DOHH2 (cell line): ENCODE measurements at regions not wholly inside any gene's neighbourhood (a gene's known extent, or its start where the extent isn't known, plus 50 kb on each side); places are given as distances from the start of the nearest gene placed in this dataset.

Experiments
- H3F3A ChIP-seq: fragments of 200-600 bp; sonication (generic), shearing (Covaris generic); 2 replicates; pipeline ENCODE4 v1.6.0; 2016; ENCODE audit warnings: antibody characterized with exemption, mild to moderate bottlenecking; ENCODE audit not compliant: control insufficient read depth, insufficient read depth
- H3K27ac ChIP-seq: fragments of 200-600 bp; sonication (generic); 2 replicates; pipeline ENCODE4 v1.5.1; 2014; ENCODE audit warnings: low read depth, mild to moderate bottlenecking, low read length, moderate library complexity
- H3K27me3 ChIP-seq: fragments of 200-600 bp; sonication (generic); 2 replicates; pipeline ENCODE4 v1.6.1; 2014; ENCODE audit warnings: mild to moderate bottlenecking, low read length, mixed read lengths; ENCODE audit not compliant: control insufficient read depth
- H3K36me3 ChIP-seq: fragments of 200-600 bp; sonication (generic); 2 replicates; pipeline ENCODE4 v1.6.1; 2014; ENCODE audit warnings: mild to moderate bottlenecking, low read length, moderate library complexity, mixed read lengths; ENCODE audit not compliant: control insufficient read depth
- H3K4me1 ChIP-seq: fragments of 200-600 bp; sonication (generic); 2 replicates; pipeline ENCODE4 v1.6.1; 2014; ENCODE audit warnings: mild to moderate bottlenecking, low read length, mixed read lengths; ENCODE audit not compliant: control insufficient read depth
- H3K4me2 ChIP-seq: fragments of 200-600 bp; sonication (generic); 2 replicates; pipeline ENCODE4 v1.6.0; 2014; ENCODE audit warnings: mild to moderate bottlenecking, low read length, moderate library complexity
- H3K4me3 ChIP-seq: fragments of 200-600 bp; sonication (generic); 2 replicates; pipeline ENCODE4 v1.5.1; 2014; ENCODE audit warnings: mild to moderate bottlenecking, low read length, mixed read lengths
- H3K79me2 ChIP-seq: fragments of 200-600 bp; sonication (generic); 2 replicates; pipeline ENCODE4 v1.6.1; 2014; ENCODE audit warnings: mild to moderate bottlenecking, low read length, mixed read lengths; ENCODE audit not compliant: control insufficient read depth
- H3K9me2 ChIP-seq: fragments of 200-600 bp; sonication (generic); replicated peaks from 2 replicates; pipeline ENCODE4 v1.6.1; 2014; ENCODE audit warnings: mild to moderate bottlenecking, low read length, mixed read lengths; ENCODE audit not compliant: control insufficient read depth
- H3K9me3 ChIP-seq: fragments of 200-600 bp; sonication (generic); 2 replicates; pipeline ENCODE4 v1.6.1; 2014; ENCODE audit warnings: antibody characterized with exemption, low read length, mixed read lengths; ENCODE audit not compliant: control insufficient read depth, insufficient read depth
- H4K20me1 ChIP-seq: fragments of 200-600 bp; sonication (generic); 2 replicates; pipeline ENCODE4 v1.6.0; 2014; ENCODE audit warnings: low read depth, mild to moderate bottlenecking, antibody characterized with exemption, low read length, moderate library complexity; ENCODE audit not compliant: control insufficient read depth, insufficient read depth
- CTCF ChIP-seq: fragments of 200-600 bp; sonication (generic); IDR thresholded peaks from one replicate; pipeline ENCODE4 v1.5.1; 2014; ENCODE audit warnings: antibody characterized with exemption, mild to moderate bottlenecking, low read depth, low read length; ENCODE audit not compliant: poor library complexity, severe bottlenecking
- EZH2phosphoT487 ChIP-seq: fragments of 200-600 bp; sonication (generic); IDR thresholded peaks from 2 replicates; pipeline ENCODE4 v1.6.1; 2017; ENCODE audit warnings: borderline replicate concordance, mild to moderate bottlenecking, antibody characterized with exemption, low read length, moderate library complexity, mixed read lengths

- no peak overlapping the region for H3K4me2 ChIP-seq
- H3F3A ChIP-seq = no peaks in the 10 kb centered on the region
- no peaks in the 10 kb centered on the region for H3K79me2 ChIP-seq
- no peaks in the 10 kb centered on the region for H3K4me1 ChIP-seq
- H3K27me3 ChIP-seq = no peaks in the 10 kb centered on the region
- no peak overlapping the region for H3K4me3 ChIP-seq
- TF ChIP-seq EZH2phosphoT487 (no peak), CTCF (no peak)
- H3K36me3 ChIP-seq = no peaks in the 10 kb centered on the region
- no peaks in the 10 kb centered on the region for H4K20me1 ChIP-seq
- no peak overlapping the region for H3K27ac ChIP-seq
- no peaks in the 10 kb centered on the region for H3K9me2 ChIP-seq
- H3K9me3 ChIP-seq = no peaks in the 10 kb centered on the region
Observed at GRCh38 chr4:60944060-60944459, 256.1 kb upstream of the ADGRL3 start.

GRCh38 chr4:60945641-60946040, 254.5 kb upstream of the ADGRL3 start:
- H3K4me2 ChIP-seq = no peak overlapping the region
- no peak overlapping the region for H3K27ac ChIP-seq
- no peaks in the 10 kb centered on the region for H3K36me3 ChIP-seq
- no peaks in the 10 kb centered on the region for H3F3A ChIP-seq
- TF ChIP-seq CTCF (no peak), EZH2phosphoT487 (no peak)
- H3K9me3 ChIP-seq = no peaks in the 10 kb centered on the region
- H3K27me3 ChIP-seq = no peaks in the 10 kb centered on the region
- H4K20me1 ChIP-seq = no peaks in the 10 kb centered on the region
- H3K79me2 ChIP-seq = no peaks in the 10 kb centered on the region
- no peak overlapping the region for H3K4me3 ChIP-seq
- H3K4me1 ChIP-seq = no peaks in the 10 kb centered on the region
- H3K9me2 ChIP-seq = no peaks in the 10 kb centered on the region

- Histone ChIP-seq H3K9me3 (no peaks in the 10 kb centered on the region), H3K9me2 (no peaks in the 10 kb centered on the region), H3K4me1 (no peaks in the 10 kb centered on the region), H3K4me3 (no peak overlapping the region), H4K20me1 (no peaks in the 10 kb centered on the region), H3K27ac (no peak overlapping the region), H3K4me2 (no peak overlapping the region), H3K27me3 (no peaks in the 10 kb centered on the region), H3K36me3 (no peaks in the 10 kb centered on the region), H3K79me2 (no peaks in the 10 kb centered on the region), H3F3A (no peaks in the 10 kb centered on the region)
- TF ChIP-seq EZH2phosphoT487 = no peak
- no peak for TF ChIP-seq CTCF
Observed at GRCh38 chr4:60948008-60948407, 252.1 kb upstream of the ADGRL3 start.

- Histone ChIP-seq H3K4me2 (no peak overlapping the region), H3K36me3 (no peaks in the 10 kb centered on the region), H3F3A (no peaks in the 10 kb centered on the region), H3K79me2 (no peaks in the 10 kb centered on the region), H3K27me3 (no peaks in the 10 kb centered on the region), H3K4me1 (no peaks in the 10 kb centered on the region), H3K27ac (no peak overlapping the region), H3K9me2 (no peaks in the 10 kb centered on the region), H3K9me3 (no peaks in the 10 kb centered on the region), H3K4me3 (no peak overlapping the region), H4K20me1 (no peaks in the 10 kb centered on the region)
- TF ChIP-seq CTCF = no peak
- no peak for TF ChIP-seq EZH2phosphoT487
Observed at GRCh38 chr4:60952921-60953320, 247.2 kb upstream of the ADGRL3 start.
